K562 (cell line): ENCODE measurements at regions not wholly inside any gene's neighbourhood (a gene's known extent, or its start where the extent isn't known, plus 50 kb on each side); places are given as distances from the start of the nearest gene placed in this dataset.

ENCODE experiments used
- ATAC-seq: fragments of 200-7000 bp; cut with Tn5 transposase; 3 replicates; pipeline ENCODE4 v1.9.1; 2020; ENCODE audit warnings: moderate library complexity
- BruUV-seq: library from RNA; stranded (reverse); fragments of 400-500 nt; replicated peaks from 2 replicates; lab custom pipeline; 2021; lab: Mats Ljungman, UMichigan
- CTCF ChIA-PET: fragments of 300-600 bp; formaldehyde crosslinking; extraction: SDS; loops from one replicate; lab custom pipeline; 2021; ENCODE audit warnings: low intra/inter-chr PET ratio; lab: Yijun Ruan, JAX
- POLR2A ChIA-PET: fragments of 300-600, 350-650 bp; sonication (Branson Sonifier 250); formaldehyde crosslinking; extraction: SDS; loops from one replicate; lab custom pipeline; 2021; ENCODE audit warnings: antibody characterized with exemption, inconsistent platforms; lab: Yijun Ruan, JAX
- DNase-seq, 4 experiments: peaks; one replicate each; pipeline versions ENCODE4 v3.0.0 to v3.0.0-alpha.2; 2011 to 2018; ENCODE audit warnings: low spot score in 3 of 4, mixed read lengths in 3 of 4; ENCODE audit errors: extremely low read depth in 1 of 4
- FAIRE-seq: peaks from 2 replicates; lab custom pipeline; 2011; peaks lifted over from hg19 to GRCh38; lab: Jason Lieb, UNC
- H2AFZ ChIP-seq: 2 replicates; pipeline ENCODE4 v1.6.0; 2011; ENCODE audit warnings: low read depth, low read length, control low read depth, inconsistent platforms
- H3K27ac ChIP-seq: fragments of 200-600 bp; 3 replicates; pipeline ENCODE4 v1.8.0; 2011; ENCODE audit warnings: low read depth, mild to moderate bottlenecking, control low read depth, inconsistent platforms, low read length, moderate library complexity, mixed read lengths; ENCODE audit errors: extremely low read depth
- H3K27me3 ChIP-seq, 2 experiments: fragments of 300-600 bp in 1 of 2; 2 replicates in 1 of 2; 3 replicates in 1 of 2; pipeline versions ENCODE4 v1.6.0 to v1.8.0; 2011; ENCODE audit warnings: inconsistent platforms in 2 of 2, low read length in 2 of 2, mild to moderate bottlenecking in 1 of 2, mixed read lengths in 1 of 2, moderate library complexity in 1 of 2; ENCODE audit not compliant: control insufficient read depth in 2 of 2, insufficient read depth in 2 of 2
- H3K36me3 ChIP-seq: fragments of 300-600 bp; 3 replicates; pipeline ENCODE4 v1.8.0; 2011; ENCODE audit warnings: mild to moderate bottlenecking, low read length, inconsistent platforms; ENCODE audit not compliant: control insufficient read depth, insufficient read depth
- H3K4me1 ChIP-seq, 2 experiments: fragments of 200-600 bp in 1 of 2; replicated peaks in 1 of 2; 2 replicates in 1 of 2; 3 replicates in 1 of 2; pipeline versions ENCODE4 v1.5.1 to v1.8.0; 2011; ENCODE audit warnings: inconsistent platforms in 2 of 2, low read length in 2 of 2, mild to moderate bottlenecking in 1 of 2, mixed read lengths in 1 of 2, moderate library complexity in 1 of 2; ENCODE audit not compliant: control insufficient read depth in 2 of 2, insufficient read depth in 2 of 2
- H3K4me2 ChIP-seq: 2 replicates; pipeline ENCODE4 v1.6.1; 2011; ENCODE audit warnings: low read length, control low read depth, inconsistent platforms, mixed read lengths; ENCODE audit not compliant: insufficient read depth
- H3K4me3 ChIP-seq: fragments of 200-600 bp; sonication (generic), shearing (Covaris generic); 2 replicates; pipeline ENCODE4 v1.5.1; 2016; ENCODE audit warnings: control low read depth, inconsistent platforms
- H3K79me2 ChIP-seq: fragments of 200-600 bp; 3 replicates; pipeline ENCODE4 v1.8.0; 2011; ENCODE audit warnings: low read length, inconsistent platforms; ENCODE audit not compliant: control insufficient read depth, insufficient read depth
- H3K9ac ChIP-seq, 2 experiments: 2 replicates each; pipeline versions ENCODE4 v1.6.0 to v1.6.1; 2011; ENCODE audit warnings: low read depth in 2 of 2, low read length in 2 of 2, control low read depth in 1 of 2, inconsistent platforms in 1 of 2, mild to moderate bottlenecking in 1 of 2, mixed read lengths in 1 of 2; ENCODE audit not compliant: insufficient read depth in 1 of 2
- H3K9me1 ChIP-seq: one replicate; pipeline ENCODE4 v1.6.0; 2011; ENCODE audit warnings: inconsistent platforms, mild to moderate bottlenecking, low read length, moderate library complexity; ENCODE audit not compliant: control insufficient read depth, insufficient read depth
- H3K9me3 ChIP-seq: replicated peaks from 2 replicates; pipeline ENCODE4 v1.5.1; 2011; ENCODE audit warnings: low read depth, low read length, inconsistent platforms; ENCODE audit not compliant: control insufficient read depth, insufficient read depth
- H4K20me1 ChIP-seq: replicated peaks from 2 replicates; pipeline ENCODE4 v1.6.1; 2011; ENCODE audit warnings: low read length, inconsistent platforms, mixed read lengths; ENCODE audit not compliant: control insufficient read depth, insufficient read depth
- NR2C2 ChIP-seq, 2 experiments: fragments of 200-800 bp in 1 of 2; sonication (Bioruptor generic) in 1 of 2; sonication (generic) in 1 of 2; formaldehyde crosslinking in 1 of 2; IDR thresholded peaks; 2 replicates each; pipeline versions ENCODE4 v1.6.1 to v1.8.0; 2016 to 2022; ENCODE audit warnings: mild to moderate bottlenecking in 1 of 2, missing compliant biosample characterization in 1 of 2, missing genetic modification characterization in 1 of 2, missing genetic modification reagents in 1 of 2
- PCBP1 ChIP-seq: fragments of 200-400 bp; formaldehyde crosslinking; IDR thresholded peaks from 2 replicates; pipeline ENCODE4 v1.6.1; 2018; ENCODE audit warnings: mild to moderate bottlenecking, low read depth, low read length; ENCODE audit not compliant: poor library complexity, severe bottlenecking
- TBP ChIP-seq: optimal IDR thresholded peaks from 2 replicates; pipeline ENCODE3; 2011; ENCODE audit warnings: low read depth, low read length, improper control_type of control experiment
- TCFL5 ChIP-seq: fragments of 250-450 bp; sonication (Bioruptor Pico); conservative IDR thresholded peaks from 2 replicates; pipeline ENCODE4 v1.6.1; 2021; ENCODE audit warnings: mild to moderate bottlenecking, moderate library complexity, matching md5 sums
- ZNF436 ChIP-seq: fragments of 250-450, 450-650 bp; sonication (Bioruptor Pico); formaldehyde crosslinking; IDR thresholded peaks from 2 replicates; pipeline ENCODE4 v1.7.0; 2020; ENCODE audit warnings: mild to moderate bottlenecking
- ZNF507 ChIP-seq: conservative IDR thresholded peaks from 2 replicates; pipeline ENCODE4 v1.6.1; 2017; ENCODE audit warnings: missing genetic modification characterization, missing compliant biosample characterization
- ZNF830 ChIP-seq: fragments of 250-450 bp; sonication (Bioruptor Pico); IDR thresholded peaks from 2 replicates; pipeline ENCODE4 v1.5.0; 2021; ENCODE audit warnings: mild to moderate bottlenecking
- in situ Hi-C: fragments of 300-500 bp; cut with MboI; formaldehyde crosslinking; loops from 4 replicates; pipeline ENCODE4 v1.15.0; 2018; ENCODE audit warnings: inconsistent platforms, mixed read lengths
- intact Hi-C: fragments of 100-400 bp; cut with micrococcal nuclease; formaldehyde crosslinking; loops from 2 replicates; pipeline ENCODE4 v1.14.2; 2022
- TF ChIP-seq, protein P1 (sequence below), 3 experiments: fragments of 200-800 bp in 1 of 3; fragments of 250-450 bp in 1 of 3; fragments of 450-650 bp in 1 of 3; sonication (Bioruptor Pico) in 1 of 3; sonication (Bioruptor generic) in 1 of 3; formaldehyde crosslinking in 1 of 3; IDR thresholded peaks; 2 replicates each; pipeline versions ENCODE4 v1.6.1 to v1.8.0; 2016 to 2022; ENCODE audit warnings: mild to moderate bottlenecking in 2 of 3, missing genetic modification characterization in 2 of 3, missing compliant biosample characterization in 1 of 3, moderate library complexity in 1 of 3
- TF ChIP-seq, protein P2 (sequence below), 2 experiments: fragments of 450-650 bp; conservative IDR thresholded peaks; 2 replicates each; pipeline ENCODE4 v1.6.1; 2017; ENCODE audit warnings: mild to moderate bottlenecking in 2 of 2, moderate library complexity in 2 of 2
- TF ChIP-seq, protein P3 (sequence below): fragments of 450-650 bp; IDR thresholded peaks from 2 replicates; pipeline ENCODE4 v1.6.1; 2016; ENCODE audit warnings: missing biosample characterization, missing genetic modification characterization
- TF ChIP-seq, protein P4 (sequence below): sonication (generic); formaldehyde crosslinking; IDR thresholded peaks from 2 replicates; pipeline ENCODE4 v1.8.1; 2023; ENCODE audit warnings: mild to moderate bottlenecking, missing genetic modification reagents, moderate library complexity
- TF ChIP-seq, protein P5 (sequence below): fragments of 450-650 bp; formaldehyde crosslinking; conservative IDR thresholded peaks from 2 replicates; pipeline ENCODE4 v1.4.0; 2022; ENCODE audit warnings: mild to moderate bottlenecking, missing genetic modification characterization

DNA sequence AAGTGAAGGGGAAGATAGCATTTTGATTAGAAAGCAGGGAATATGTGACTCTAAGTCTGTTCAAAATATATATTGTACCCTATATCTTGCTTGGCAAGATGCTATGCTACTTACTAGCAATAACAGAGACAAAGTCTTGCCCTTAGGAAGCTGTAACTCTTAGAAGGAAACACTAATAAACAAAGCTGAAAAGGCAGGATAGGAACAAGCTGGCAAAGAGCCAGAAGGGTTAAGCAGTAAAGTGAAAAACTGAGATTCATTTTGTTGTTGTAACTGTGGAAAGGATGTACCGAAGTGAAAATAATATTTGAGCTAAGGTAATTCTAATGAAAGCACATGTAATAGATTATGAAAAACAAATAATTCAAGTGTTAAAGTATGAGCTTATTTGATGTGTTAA, 527.1 kb upstream of the FLRT2 start (continued):
- TF ChIP-seq, protein P1, sequence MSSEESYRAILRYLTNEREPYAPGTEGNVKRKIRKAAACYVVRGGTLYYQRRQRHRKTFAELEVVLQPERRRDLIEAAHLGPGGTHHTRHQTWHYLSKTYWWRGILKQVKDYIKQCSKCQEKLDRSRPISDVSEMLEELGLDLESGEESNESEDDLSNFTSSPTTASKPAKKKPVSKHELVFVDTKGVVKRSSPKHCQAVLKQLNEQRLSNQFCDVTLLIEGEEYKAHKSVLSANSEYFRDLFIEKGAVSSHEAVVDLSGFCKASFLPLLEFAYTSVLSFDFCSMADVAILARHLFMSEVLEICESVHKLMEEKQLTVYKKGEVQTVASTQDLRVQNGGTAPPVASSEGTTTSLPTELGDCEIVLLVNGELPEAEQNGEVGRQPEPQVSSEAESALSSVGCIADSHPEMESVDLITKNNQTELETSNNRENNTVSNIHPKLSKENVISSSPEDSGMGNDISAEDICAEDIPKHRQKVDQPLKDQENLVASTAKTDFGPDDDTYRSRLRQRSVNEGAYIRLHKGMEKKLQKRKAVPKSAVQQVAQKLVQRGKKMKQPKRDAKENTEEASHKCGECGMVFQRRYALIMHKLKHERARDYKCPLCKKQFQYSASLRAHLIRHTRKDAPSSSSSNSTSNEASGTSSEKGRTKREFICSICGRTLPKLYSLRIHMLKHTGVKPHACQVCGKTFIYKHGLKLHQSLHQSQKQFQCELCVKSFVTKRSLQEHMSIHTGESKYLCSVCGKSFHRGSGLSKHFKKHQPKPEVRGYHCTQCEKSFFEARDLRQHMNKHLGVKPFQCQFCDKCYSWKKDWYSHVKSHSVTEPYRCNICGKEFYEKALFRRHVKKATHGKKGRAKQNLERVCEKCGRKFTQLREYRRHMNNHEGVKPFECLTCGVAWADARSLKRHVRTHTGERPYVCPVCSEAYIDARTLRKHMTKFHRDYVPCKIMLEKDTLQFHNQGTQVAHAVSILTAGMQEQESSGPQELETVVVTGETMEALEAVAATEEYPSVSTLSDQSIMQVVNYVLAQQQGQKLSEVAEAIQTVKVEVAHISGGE (CRISPR knock-in tag; IDR thresholded peaks at IDR 0.05) = no peak
- TF ChIP-seq, protein P2, sequence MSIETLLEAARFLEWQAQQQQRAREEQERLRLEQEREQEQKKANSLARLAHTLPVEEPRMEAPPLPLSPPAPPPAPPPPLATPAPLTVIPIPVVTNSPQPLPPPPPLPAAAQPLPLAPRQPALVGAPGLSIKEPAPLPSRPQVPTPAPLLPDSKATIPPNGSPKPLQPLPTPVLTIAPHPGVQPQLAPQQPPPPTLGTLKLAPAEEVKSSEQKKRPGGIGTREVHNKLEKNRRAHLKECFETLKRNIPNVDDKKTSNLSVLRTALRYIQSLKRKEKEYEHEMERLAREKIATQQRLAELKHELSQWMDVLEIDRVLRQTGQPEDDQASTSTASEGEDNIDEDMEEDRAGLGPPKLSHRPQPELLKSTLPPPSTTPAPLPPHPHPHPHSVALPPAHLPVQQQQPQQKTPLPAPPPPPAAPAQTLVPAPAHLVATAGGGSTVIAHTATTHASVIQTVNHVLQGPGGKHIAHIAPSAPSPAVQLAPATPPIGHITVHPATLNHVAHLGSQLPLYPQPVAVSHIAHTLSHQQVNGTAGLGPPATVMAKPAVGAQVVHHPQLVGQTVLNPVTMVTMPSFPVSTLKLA (conservative IDR thresholded peaks at IDR 0.05) = no peak
- TF ChIP-seq ZNF830 = no peak

DNA sequence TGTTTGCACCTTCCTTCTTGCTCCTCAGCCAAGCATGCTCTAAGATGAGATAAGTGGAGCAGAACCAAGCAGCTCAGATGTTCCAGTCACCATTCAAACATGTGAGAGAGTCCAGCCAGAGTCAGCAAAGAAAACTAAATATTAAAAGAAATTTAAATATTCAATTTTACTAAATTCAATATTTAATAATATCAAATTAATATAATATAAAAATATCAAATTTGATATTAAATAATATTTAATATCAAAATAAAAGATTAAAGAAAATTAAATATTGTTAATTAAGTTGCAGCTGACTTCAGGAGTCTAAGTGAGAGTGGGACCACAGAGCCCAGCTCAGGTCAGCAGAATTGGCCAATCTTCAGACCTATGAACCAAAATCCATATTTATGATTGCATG, 526.1 kb upstream of the FLRT2 start:
- Histone ChIP-seq H4K20me1 (no peaks in the 10 kb centered on the region), H3K9ac (no peak overlapping the region), H3K9me1 (no peaks in the 10 kb centered on the region), H3K4me3 (no peak overlapping the region), H2AFZ (no peak overlapping the region), H3K27ac (no peak overlapping the region), H3K4me2 (no peak overlapping the region), H3K4me1 (no peaks in the 10 kb centered on the region), H3K79me2 (no peaks in the 10 kb centered on the region), H3K27me3 (no peaks in the 10 kb centered on the region), H3K9me3 (no peaks in the 10 kb centered on the region), H3K36me3 (no peaks in the 10 kb centered on the region)
- intact Hi-C loops = no loop called here
- ATAC-seq = no peak
- FAIRE-seq = no peak
- ChIA-PET CTCF (no interaction called here), POLR2A (no interaction called here)
- in situ Hi-C loops = no loop called here
- BruUV-seq = no TSS peak
- DNase-seq = no peak
- TF ChIP-seq, protein P3, sequence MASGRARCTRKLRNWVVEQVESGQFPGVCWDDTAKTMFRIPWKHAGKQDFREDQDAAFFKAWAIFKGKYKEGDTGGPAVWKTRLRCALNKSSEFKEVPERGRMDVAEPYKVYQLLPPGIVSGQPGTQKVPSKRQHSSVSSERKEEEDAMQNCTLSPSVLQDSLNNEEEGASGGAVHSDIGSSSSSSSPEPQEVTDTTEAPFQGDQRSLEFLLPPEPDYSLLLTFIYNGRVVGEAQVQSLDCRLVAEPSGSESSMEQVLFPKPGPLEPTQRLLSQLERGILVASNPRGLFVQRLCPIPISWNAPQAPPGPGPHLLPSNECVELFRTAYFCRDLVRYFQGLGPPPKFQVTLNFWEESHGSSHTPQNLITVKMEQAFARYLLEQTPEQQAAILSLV (tag) = no peak
- TF ChIP-seq TBP (no peak), PCBP1 (no peak), ZNF507 (tag) (no peak), ZNF436 (CRISPR knock-in tag) (no peak), TCFL5 (CRISPR knock-in tag) (no peak), NR2C2 (CRISPR knock-in tag; IDR thresholded peaks at IDR 0.05) (no peak), NR2C2 (tag; IDR thresholded peaks at IDR 0.05) (no peak)
- TF ChIP-seq, protein P4, sequence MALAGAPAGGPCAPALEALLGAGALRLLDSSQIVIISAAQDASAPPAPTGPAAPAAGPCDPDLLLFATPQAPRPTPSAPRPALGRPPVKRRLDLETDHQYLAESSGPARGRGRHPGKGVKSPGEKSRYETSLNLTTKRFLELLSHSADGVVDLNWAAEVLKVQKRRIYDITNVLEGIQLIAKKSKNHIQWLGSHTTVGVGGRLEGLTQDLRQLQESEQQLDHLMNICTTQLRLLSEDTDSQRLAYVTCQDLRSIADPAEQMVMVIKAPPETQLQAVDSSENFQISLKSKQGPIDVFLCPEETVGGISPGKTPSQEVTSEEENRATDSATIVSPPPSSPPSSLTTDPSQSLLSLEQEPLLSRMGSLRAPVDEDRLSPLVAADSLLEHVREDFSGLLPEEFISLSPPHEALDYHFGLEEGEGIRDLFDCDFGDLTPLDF (CRISPR knock-in tag) = no peak
- TF ChIP-seq, protein P5, sequence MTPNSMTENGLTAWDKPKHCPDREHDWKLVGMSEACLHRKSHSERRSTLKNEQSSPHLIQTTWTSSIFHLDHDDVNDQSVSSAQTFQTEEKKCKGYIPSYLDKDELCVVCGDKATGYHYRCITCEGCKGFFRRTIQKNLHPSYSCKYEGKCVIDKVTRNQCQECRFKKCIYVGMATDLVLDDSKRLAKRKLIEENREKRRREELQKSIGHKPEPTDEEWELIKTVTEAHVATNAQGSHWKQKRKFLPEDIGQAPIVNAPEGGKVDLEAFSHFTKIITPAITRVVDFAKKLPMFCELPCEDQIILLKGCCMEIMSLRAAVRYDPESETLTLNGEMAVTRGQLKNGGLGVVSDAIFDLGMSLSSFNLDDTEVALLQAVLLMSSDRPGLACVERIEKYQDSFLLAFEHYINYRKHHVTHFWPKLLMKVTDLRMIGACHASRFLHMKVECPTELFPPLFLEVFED (CRISPR knock-in tag) = no peak
